IMR-90 (cell line): ENCODE measurements at regions not wholly inside any gene's neighbourhood (a gene's known extent, or its start where the extent isn't known, plus 50 kb on each side); places are given as distances from the start of the nearest gene placed in this dataset.

Experiments used
- BHLHE40 ChIP-seq: fragments of 150-350 bp; IDR thresholded peaks from 2 replicates; pipeline ENCODE4 v1.6.1; 2016; ENCODE audit warnings: mild to moderate bottlenecking, low read depth, low read length
- CEBPB ChIP-seq: IDR thresholded peaks from 2 replicates; pipeline ENCODE4 v1.6.1; 2012; ENCODE audit warnings: low read depth, low read length, improper control_type of control experiment
- MAFK ChIP-seq: IDR thresholded peaks from 2 replicates; pipeline ENCODE4 v1.6.1; 2012; ENCODE audit warnings: low read depth, low read length, improper control_type of control experiment
- MAZ ChIP-seq: IDR thresholded peaks from 2 replicates; pipeline ENCODE4 v1.6.1; 2012; ENCODE audit warnings: low read depth, mild to moderate bottlenecking, low read length, improper control_type of control experiment, moderate library complexity, borderline replicate concordance
- MXI1 ChIP-seq: IDR thresholded peaks from 2 replicates; pipeline ENCODE4 v1.6.1; 2012; ENCODE audit warnings: low read depth, mild to moderate bottlenecking, low read length, moderate library complexity, borderline replicate concordance
- POLR2A ChIP-seq: IDR thresholded peaks from 2 replicates; pipeline ENCODE4 v1.6.1; 2012; ENCODE audit warnings: mild to moderate bottlenecking, low read depth, low read length
- RAD21 ChIP-seq: IDR thresholded peaks from 2 replicates; pipeline ENCODE4 v1.6.1; 2012; ENCODE audit warnings: low read length, improper control_type of control experiment
- RCOR1 ChIP-seq: IDR thresholded peaks from 2 replicates; pipeline ENCODE4 v1.6.1; 2012; ENCODE audit warnings: mild to moderate bottlenecking, low read length, improper control_type of control experiment; ENCODE audit not compliant: insufficient replicate concordance
- RFX5 ChIP-seq: IDR thresholded peaks from 2 replicates; pipeline ENCODE4 v1.8.0; 2012; ENCODE audit warnings: low read depth, mild to moderate bottlenecking, low read length, moderate library complexity
- SMC3 ChIP-seq: fragments of 150-350 bp; IDR thresholded peaks from 2 replicates; pipeline ENCODE4 v1.6.1; 2016; ENCODE audit warnings: low read depth, mild to moderate bottlenecking, antibody characterized with exemption, low read length, moderate library complexity
- USF2 ChIP-seq: fragments of 150-350 bp; IDR thresholded peaks from 2 replicates; pipeline ENCODE4 v1.6.1; 2017; ENCODE audit warnings: mild to moderate bottlenecking, antibody characterized with exemption, low read length, low read depth
- TF ChIP-seq, protein P1 (sequence below): conservative IDR thresholded peaks from 2 replicates; pipeline ENCODE4 v1.5.1; 2012; ENCODE audit warnings: mild to moderate bottlenecking, low read depth, low read length, improper control_type of control experiment

DNA sequence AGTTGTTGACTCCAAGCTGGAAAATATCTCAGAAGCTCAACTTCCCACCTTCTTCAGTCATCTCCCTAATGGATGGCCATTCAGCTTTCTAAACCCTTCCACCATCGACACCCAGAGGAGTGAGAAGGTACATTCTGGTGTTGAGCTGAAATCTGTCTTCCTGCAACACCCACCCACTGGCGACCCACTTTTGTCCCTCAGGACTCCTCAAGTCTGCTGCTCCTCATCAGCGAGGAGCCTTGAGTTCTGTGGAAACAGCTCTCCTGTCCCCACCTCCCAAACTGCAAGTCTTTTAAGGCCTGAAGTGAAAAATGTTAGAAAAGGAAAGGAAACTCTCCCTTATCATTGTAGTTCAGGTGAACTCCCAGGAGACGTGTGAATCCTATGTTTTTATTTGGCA lies 111.5 kb upstream of the HAND1 start:
- TF ChIP-seq CEBPB (no peak), MXI1 (no peak), MAFK (no peak), USF2 (no peak), MAZ (no peak), RAD21 (no peak), POLR2A (no peak), RFX5 (no peak), RCOR1 (no peak), SMC3 (no peak), BHLHE40 (no peak)
- TF ChIP-seq, protein P1, sequence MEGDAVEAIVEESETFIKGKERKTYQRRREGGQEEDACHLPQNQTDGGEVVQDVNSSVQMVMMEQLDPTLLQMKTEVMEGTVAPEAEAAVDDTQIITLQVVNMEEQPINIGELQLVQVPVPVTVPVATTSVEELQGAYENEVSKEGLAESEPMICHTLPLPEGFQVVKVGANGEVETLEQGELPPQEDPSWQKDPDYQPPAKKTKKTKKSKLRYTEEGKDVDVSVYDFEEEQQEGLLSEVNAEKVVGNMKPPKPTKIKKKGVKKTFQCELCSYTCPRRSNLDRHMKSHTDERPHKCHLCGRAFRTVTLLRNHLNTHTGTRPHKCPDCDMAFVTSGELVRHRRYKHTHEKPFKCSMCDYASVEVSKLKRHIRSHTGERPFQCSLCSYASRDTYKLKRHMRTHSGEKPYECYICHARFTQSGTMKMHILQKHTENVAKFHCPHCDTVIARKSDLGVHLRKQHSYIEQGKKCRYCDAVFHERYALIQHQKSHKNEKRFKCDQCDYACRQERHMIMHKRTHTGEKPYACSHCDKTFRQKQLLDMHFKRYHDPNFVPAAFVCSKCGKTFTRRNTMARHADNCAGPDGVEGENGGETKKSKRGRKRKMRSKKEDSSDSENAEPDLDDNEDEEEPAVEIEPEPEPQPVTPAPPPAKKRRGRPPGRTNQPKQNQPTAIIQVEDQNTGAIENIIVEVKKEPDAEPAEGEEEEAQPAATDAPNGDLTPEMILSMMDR, result no peak
